Breast epithelium (tissue), 4 donors: ENCODE measurements at regions not wholly inside any gene's neighbourhood (a gene's known extent, or its start where the extent isn't known, plus 50 kb on each side); places are given as distances from the start of the nearest gene placed in this dataset.

Experiments used
- DNase-seq, 2 donors: peaks; one replicate each; pipeline ENCODE4 v3.0.0-alpha.2; 2019; ENCODE audit warnings: low spot score in 2 of 2
- H3K27ac ChIP-seq, 2 donors: fragments of 200-600 bp; sonication (generic) in 1 of 2; one replicate each; pipeline ENCODE4 v1.5.1; 2016 to 2019; ENCODE audit warnings: mild to moderate bottlenecking in 1 of 2
- H3K27me3 ChIP-seq, 2 donors: fragments of 200-600 bp; sonication (generic) in 1 of 2; one replicate each; pipeline versions ENCODE4 v1.5.1 to v1.6.0; 2017 to 2019; ENCODE audit warnings: control low read depth in 1 of 2, mild to moderate bottlenecking in 1 of 2
- H3K36me3 ChIP-seq: fragments of 200-600 bp; one replicate; pipeline ENCODE4 v1.5.1; 2019
- H3K4me1 ChIP-seq, 2 donors: fragments of 200-600 bp; sonication (generic); one replicate each; pipeline ENCODE4 v1.5.1; 2016 to 2019; ENCODE audit warnings: control low read depth in 1 of 2
- H3K4me3 ChIP-seq, 3 donors: fragments of 200-600 bp; sonication (generic); 1 replicate in 2 of 3; 2 replicates in 1 of 3; pipeline ENCODE4 v1.5.1; 2016 to 2019; ENCODE audit warnings: mild to moderate bottlenecking in 3 of 3, moderate library complexity in 2 of 3
- H3K9me3 ChIP-seq, 2 donors: fragments of 200-600 bp; sonication (generic) in 1 of 2; one replicate each; pipeline ENCODE4 v1.5.1; 2016 to 2019; ENCODE audit warnings: control low read depth in 1 of 2
- CTCF ChIP-seq, 3 donors: fragments of 450-650 bp; IDR thresholded peaks; one replicate each; pipeline ENCODE4 v1.5.1; 2016 to 2017; ENCODE audit warnings: antibody characterized with exemption in 3 of 3, mild to moderate bottlenecking in 3 of 3, moderate library complexity in 3 of 3
- POLR2A ChIP-seq: fragments of 450-650 bp; IDR thresholded peaks from one replicate; pipeline ENCODE4 v1.6.1; 2016; ENCODE audit warnings: antibody characterized with exemption, mild to moderate bottlenecking, moderate library complexity
- POLR2AphosphoS5 ChIP-seq, 3 donors: sonication (generic); formaldehyde crosslinking; IDR thresholded peaks; one replicate each; pipeline ENCODE4 v1.6.1; 2017; ENCODE audit warnings: antibody characterized with exemption in 3 of 3
- intact Hi-C: fragments of 100-400 bp; cut with DNase I; formaldehyde crosslinking; loops from one replicate; pipeline ENCODE4 v1.15.1; 2023; ENCODE audit warnings: low total_unique reads

GRCh38 chr6:133698272-133698671 lies 190.6 kb upstream of the TCF21 start:
- intact Hi-C loops = no loop called here
- Histone ChIP-seq H3K27ac (no peak overlapping the region), H3K4me1 (no peaks in the 10 kb centered on the region), H3K27me3 (no peaks in the 10 kb centered on the region), H3K9me3 (peaks cover 0 to 5% of the 10 kb centered on the region in 2 donors), H3K4me3 (no peak overlapping the region), H3K36me3 (no peaks in the 10 kb centered on the region)
- DNase-seq = no peak
- TF ChIP-seq POLR2AphosphoS5 (IDR thresholded peaks at IDR 0.05) (no peak), POLR2A (no peak), CTCF (IDR thresholded peaks at IDR 0.05) (no peak)

GRCh38 chr6:133699741-133700385 lies 189.1 kb upstream of the TCF21 start:
- Histone ChIP-seq H3K27me3 (no peaks in the 10 kb centered on the region), H3K4me3 (no peak overlapping the region), H3K9me3 (peaks cover 0 to 5% of the 10 kb centered on the region in 2 donors), H3K4me1 (no peaks in the 10 kb centered on the region), H3K36me3 (no peaks in the 10 kb centered on the region), H3K27ac (no peak overlapping the region)
- intact Hi-C loops = no loop called here
- no peak for TF ChIP-seq POLR2AphosphoS5 (IDR thresholded peaks at IDR 0.05)
- no peak for DNase-seq

- H3K36me3 ChIP-seq = no peaks in the 10 kb centered on the region
- no peak overlapping the region for H3K4me3 ChIP-seq
- peaks cover 0 to 5% of the 10 kb centered on the region in 2 donors for H3K9me3 ChIP-seq
- no peak for TF ChIP-seq CTCF (IDR thresholded peaks at IDR 0.05)
- TF ChIP-seq POLR2AphosphoS5 (IDR thresholded peaks at IDR 0.05) = no peak
- no peak for TF ChIP-seq POLR2A
- intact Hi-C loops = no loop called here
- no peaks in the 10 kb centered on the region for H3K4me1 ChIP-seq
- no peaks in the 10 kb centered on the region for H3K27me3 ChIP-seq
- no peak for DNase-seq
- H3K27ac ChIP-seq = no peak overlapping the region
Observed at GRCh38 chr6:133701633-133702331, 187.1 kb upstream of the TCF21 start.

- intact Hi-C loops = no loop called here
- no peaks in the 10 kb centered on the region for H3K36me3 ChIP-seq
- H3K4me3 ChIP-seq = no peak overlapping the region
Observed at GRCh38 chr6:133704371-133704770, 184.5 kb upstream of the TCF21 start.

GRCh38 chr6:133705066-133705465 lies 183.8 kb upstream of the TCF21 start:
- H3K9me3 ChIP-seq = peaks cover 0 to 5% of the 10 kb centered on the region in 2 donors
- H3K4me3 ChIP-seq = no peak overlapping the region
- DNase-seq = no peak
- H3K4me1 ChIP-seq = no peaks in the 10 kb centered on the region
- TF ChIP-seq CTCF (IDR thresholded peaks at IDR 0.05) (no peak), POLR2AphosphoS5 (IDR thresholded peaks at IDR 0.05) (no peak), POLR2A (no peak)
- intact Hi-C loops = no loop called here
- no peaks in the 10 kb centered on the region for H3K36me3 ChIP-seq
- no peak overlapping the region for H3K27ac ChIP-seq
- H3K27me3 ChIP-seq = no peaks in the 10 kb centered on the region

More at GRCh38 chr6:133704371-133704770, 184.5 kb upstream of the TCF21 start:
- H3K27me3 ChIP-seq = no peaks in the 10 kb centered on the region
- no peak for DNase-seq
- TF ChIP-seq POLR2A (no peak), POLR2AphosphoS5 (IDR thresholded peaks at IDR 0.05) (no peak), CTCF (IDR thresholded peaks at IDR 0.05) (no peak)
- H3K9me3 ChIP-seq = peaks cover 0 to 5% of the 10 kb centered on the region in 2 donors
- no peak overlapping the region for H3K27ac ChIP-seq
- no peaks in the 10 kb centered on the region for H3K4me1 ChIP-seq
